Neuron (in vitro differentiated cells): ENCODE measurements at regions not wholly inside any gene's neighbourhood (a gene's known extent, or its start where the extent isn't known, plus 50 kb on each side); places are given as distances from the start of the nearest gene placed in this dataset.

Experiments used
- H2AFZ ChIP-seq: one replicate; pipeline ENCODE4 v1.6.1; 2013; ENCODE audit warnings: low read depth, mild to moderate bottlenecking, inconsistent platforms, low read length, moderate library complexity
- H3K27me3 ChIP-seq: one replicate; pipeline ENCODE4 v1.6.1; 2013; ENCODE audit warnings: low read length; ENCODE audit not compliant: insufficient read depth
- H3K36me3 ChIP-seq: one replicate; pipeline ENCODE4 v1.6.1; 2013; ENCODE audit warnings: low read length; ENCODE audit not compliant: insufficient read depth
- H3K4me1 ChIP-seq: one replicate; pipeline ENCODE4 v1.6.1; 2013; ENCODE audit warnings: low read length; ENCODE audit not compliant: insufficient read depth
- H3K4me3 ChIP-seq: 2 replicates; pipeline ENCODE4 v1.5.1; 2013; ENCODE audit warnings: mild to moderate bottlenecking, low read length, moderate library complexity
- H3K9me3 ChIP-seq: one replicate; pipeline ENCODE4 v1.6.1; 2013; ENCODE audit warnings: low read length

- H2AFZ ChIP-seq, result no peak overlapping the region
- H3K4me1 ChIP-seq, result peaks cover 14% of the 10 kb centered on the region
- H3K9me3 ChIP-seq, result no peaks in the 10 kb centered on the region
- H3K36me3 ChIP-seq, result no peaks in the 10 kb centered on the region
- no peak overlapping the region for H3K4me3 ChIP-seq
- no peaks in the 10 kb centered on the region for H3K27me3 ChIP-seq
Measured at GRCh38 chr13:105921711-105922110, 613.8 kb downstream of the EFNB2 start.

GRCh38 chr13:105920370-105920769, 615.1 kb downstream of the EFNB2 start:
- H3K4me3 ChIP-seq, result no peak overlapping the region

GRCh38 chr13:105918842-105919741, 616.4 kb downstream of the EFNB2 start:
- Histone ChIP-seq H3K4me3 (peak overlapping the region; percentile 21), H3K36me3 (no peaks in the 10 kb centered on the region), H3K27me3 (no peaks in the 10 kb centered on the region), H3K4me1 (peaks cover 14% of the 10 kb centered on the region), H2AFZ (peak overlapping the region; percentile 21), H3K9me3 (no peaks in the 10 kb centered on the region)

More at GRCh38 chr13:105920370-105920769, 615.1 kb downstream of the EFNB2 start:
- H3K9me3 ChIP-seq, result no peaks in the 10 kb centered on the region
- H3K4me1 ChIP-seq, result peaks cover 14% of the 10 kb centered on the region
- no peaks in the 10 kb centered on the region for H3K36me3 ChIP-seq
- no peaks in the 10 kb centered on the region for H3K27me3 ChIP-seq
- H2AFZ ChIP-seq, result no peak overlapping the region

GRCh38 chr13:105915146-105915850, 620.2 kb downstream of the EFNB2 start:
- H3K27me3 ChIP-seq, result no peaks in the 10 kb centered on the region
- H3K36me3 ChIP-seq, result no peaks in the 10 kb centered on the region
- H3K4me3 ChIP-seq, result no peak overlapping the region
- H3K4me1 ChIP-seq, result peaks cover 12% of the 10 kb centered on the region
- no peak overlapping the region for H2AFZ ChIP-seq
- H3K9me3 ChIP-seq, result no peaks in the 10 kb centered on the region

- H3K27me3 ChIP-seq, result no peaks in the 10 kb centered on the region
- no peak overlapping the region for H3K4me3 ChIP-seq
Measured at GRCh38 chr13:105914291-105915036, 621.0 kb downstream of the EFNB2 start.

GRCh38 chr13:105908586-105908985, 626.9 kb downstream of the EFNB2 start:
- H3K4me3 ChIP-seq, result no peak overlapping the region
- H3K9me3 ChIP-seq, result no peaks in the 10 kb centered on the region
- peaks cover 4% of the 10 kb centered on the region for H3K4me1 ChIP-seq
- no peaks in the 10 kb centered on the region for H3K27me3 ChIP-seq
- no peaks in the 10 kb centered on the region for H3K36me3 ChIP-seq
- no peak overlapping the region for H2AFZ ChIP-seq

More at GRCh38 chr13:105914291-105915036, 621.0 kb downstream of the EFNB2 start:
- Histone ChIP-seq H3K36me3 (no peaks in the 10 kb centered on the region), H3K9me3 (no peaks in the 10 kb centered on the region), H2AFZ (no peak overlapping the region), H3K4me1 (peaks cover 8% of the 10 kb centered on the region)

- Histone ChIP-seq H3K4me1 (peaks cover 4% of the 10 kb centered on the region), H2AFZ (no peak overlapping the region), H3K27me3 (no peaks in the 10 kb centered on the region), H3K4me3 (no peak overlapping the region), H3K36me3 (no peaks in the 10 kb centered on the region), H3K9me3 (no peaks in the 10 kb centered on the region)
Measured at GRCh38 chr13:105907319-105908019, 628.0 kb downstream of the EFNB2 start.

- Histone ChIP-seq H3K27me3 (no peaks in the 10 kb centered on the region), H3K36me3 (no peaks in the 10 kb centered on the region), H2AFZ (no peak overlapping the region), H3K4me3 (no peak overlapping the region), H3K4me1 (peaks cover 4% of the 10 kb centered on the region), H3K9me3 (no peaks in the 10 kb centered on the region)
Measured at GRCh38 chr13:105906746-105907145, 628.7 kb downstream of the EFNB2 start.

GRCh38 chr13:105904034-105904742, 631.3 kb downstream of the EFNB2 start:
- H3K36me3 ChIP-seq, result no peaks in the 10 kb centered on the region
- no peaks in the 10 kb centered on the region for H3K9me3 ChIP-seq
- no peak overlapping the region for H2AFZ ChIP-seq
- peaks cover 4% of the 10 kb centered on the region for H3K4me1 ChIP-seq
- no peak overlapping the region for H3K4me3 ChIP-seq
- no peaks in the 10 kb centered on the region for H3K27me3 ChIP-seq

GRCh38 chr13:105902396-105902795, 633.1 kb downstream of the EFNB2 start:
- H3K4me1 ChIP-seq, result peaks cover 4% of the 10 kb centered on the region
- no peaks in the 10 kb centered on the region for H3K9me3 ChIP-seq

GRCh38 chr13:105897575-105897974, 637.9 kb downstream of the EFNB2 start:
- Histone ChIP-seq H3K36me3 (no peaks in the 10 kb centered on the region), H3K4me3 (no peak overlapping the region), H3K9me3 (no peaks in the 10 kb centered on the region), H3K4me1 (no peaks in the 10 kb centered on the region), H3K27me3 (no peaks in the 10 kb centered on the region), H2AFZ (no peak overlapping the region)

More at GRCh38 chr13:105902396-105902795, 633.1 kb downstream of the EFNB2 start:
- Histone ChIP-seq H3K4me3 (no peak overlapping the region), H3K27me3 (no peaks in the 10 kb centered on the region), H3K36me3 (no peaks in the 10 kb centered on the region), H2AFZ (no peak overlapping the region)

- Histone ChIP-seq H3K4me1 (no peaks in the 10 kb centered on the region), H3K9me3 (no peaks in the 10 kb centered on the region), H3K27me3 (no peaks in the 10 kb centered on the region), H2AFZ (no peak overlapping the region), H3K36me3 (no peaks in the 10 kb centered on the region), H3K4me3 (no peak overlapping the region)
Measured at GRCh38 chr13:105894697-105895096, 640.8 kb downstream of the EFNB2 start.
